ENCODE measurements at regions not wholly inside any gene's neighbourhood (a gene's known extent, or its start where the extent isn't known, plus 50 kb on each side); places are given as distances from the start of the nearest gene placed in this dataset.

DNA sequence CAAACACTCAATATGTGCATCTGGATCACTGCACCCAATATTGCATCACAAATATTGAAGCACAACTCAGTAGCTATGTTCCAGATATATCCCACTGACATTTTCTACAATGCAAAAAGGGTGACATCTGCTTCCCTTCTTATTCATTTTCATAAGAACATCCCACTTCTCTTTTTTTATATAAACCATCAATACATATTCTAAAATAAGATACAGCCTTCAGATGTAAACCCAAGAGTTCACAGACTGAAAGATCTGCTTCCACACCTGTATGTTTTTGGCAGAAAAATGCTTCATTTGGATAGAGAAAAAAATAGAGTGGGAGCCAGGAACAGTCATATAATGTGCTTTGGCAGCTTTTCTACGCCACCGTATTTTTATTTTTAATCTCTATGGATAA lies 815.6 kb upstream of the ADGRL3 start:
- no peak overlapping the region for H4K5ac ChIP-seq (ENCODE audit: insufficient read length, low read depth, low read length)
- H2BK20ac ChIP-seq (ENCODE audit: low read depth, low read length, poor library complexity, severe bottlenecking), result no peak overlapping the region
- H4K91ac ChIP-seq (ENCODE audit: insufficient read length, low read depth, low read length), result no peak overlapping the region
- no peak overlapping the region for H3K4me2 ChIP-seq (ENCODE audit: insufficient read depth, insufficient read length, low read length)
- H2BK5ac ChIP-seq (ENCODE audit: insufficient read length, low read length), result no peak overlapping the region
- no peak overlapping the region for H3K14ac ChIP-seq (ENCODE audit: insufficient read depth, low read length)
- H3K4me1 ChIP-seq (ENCODE audit: insufficient read depth, low read length), result no peaks in the 10 kb centered on the region
- no peaks in the 10 kb centered on the region for H3K79me2 ChIP-seq (ENCODE audit: insufficient read depth, low read length)
- H3K23ac ChIP-seq (ENCODE audit: insufficient read length, low read depth, low read length), result no peak overlapping the region
- H3K23me2 ChIP-seq (ENCODE audit: insufficient read length, low read depth, low read length, poor library complexity, severe bottlenecking), result no peaks in the 10 kb centered on the region
- H2BK12ac ChIP-seq (ENCODE audit: insufficient read length, low read depth, low read length), result no peak overlapping the region
- H3K27me3 ChIP-seq (ENCODE audit: insufficient read depth, low read length), result no peaks in the 10 kb centered on the region
- Mint-ChIP-seq H3K4me1 (peaks cover 0 to under 1% of the 10 kb centered on the region in 2 experiments; a peak in 2 of 4 replicates), H3K27ac (no peak overlapping the region), H3K27me3 (ENCODE audit: low read depth) (no peaks in the 10 kb centered on the region), H3K4me3 (no peak overlapping the region), H3K9me3 (peaks cover 9 to 10% of the 10 kb centered on the region in 2 experiments; a peak in 4 of 5 replicates), H3K36me3 (ENCODE audit: insufficient read depth in 1 of 3, low read depth in 3 of 3) (peaks cover under 1 to 12% (median 11%) of the 10 kb centered on the region in 3 experiments; a peak in 5 of 7 replicates)
- H3K56ac ChIP-seq (ENCODE audit: insufficient read length, low read depth, low read length), result no peak overlapping the region
- H2BK120ac ChIP-seq (ENCODE audit: low read depth, low read length, poor library complexity, severe bottlenecking), result no peak overlapping the region
- no peaks in the 10 kb centered on the region for H3K79me1 ChIP-seq (ENCODE audit: insufficient read depth, low read depth, low read length, poor library complexity, severe bottlenecking)
- no peak overlapping the region for H3K9ac ChIP-seq (ENCODE audit: extremely low read depth, insufficient read length, low read length)
- H2BK15ac ChIP-seq (ENCODE audit: low read depth, low read length), result no peak overlapping the region
- H2AK5ac ChIP-seq (ENCODE audit: insufficient read length, low read length), result no peak overlapping the region
- no peak overlapping the region for H3K18ac ChIP-seq (ENCODE audit: insufficient read length, low read depth, low read length)
- no peak overlapping the region for H3K27ac ChIP-seq (ENCODE audit: insufficient read length, low read depth, low read length)
- TF ChIP-seq, protein P1, sequence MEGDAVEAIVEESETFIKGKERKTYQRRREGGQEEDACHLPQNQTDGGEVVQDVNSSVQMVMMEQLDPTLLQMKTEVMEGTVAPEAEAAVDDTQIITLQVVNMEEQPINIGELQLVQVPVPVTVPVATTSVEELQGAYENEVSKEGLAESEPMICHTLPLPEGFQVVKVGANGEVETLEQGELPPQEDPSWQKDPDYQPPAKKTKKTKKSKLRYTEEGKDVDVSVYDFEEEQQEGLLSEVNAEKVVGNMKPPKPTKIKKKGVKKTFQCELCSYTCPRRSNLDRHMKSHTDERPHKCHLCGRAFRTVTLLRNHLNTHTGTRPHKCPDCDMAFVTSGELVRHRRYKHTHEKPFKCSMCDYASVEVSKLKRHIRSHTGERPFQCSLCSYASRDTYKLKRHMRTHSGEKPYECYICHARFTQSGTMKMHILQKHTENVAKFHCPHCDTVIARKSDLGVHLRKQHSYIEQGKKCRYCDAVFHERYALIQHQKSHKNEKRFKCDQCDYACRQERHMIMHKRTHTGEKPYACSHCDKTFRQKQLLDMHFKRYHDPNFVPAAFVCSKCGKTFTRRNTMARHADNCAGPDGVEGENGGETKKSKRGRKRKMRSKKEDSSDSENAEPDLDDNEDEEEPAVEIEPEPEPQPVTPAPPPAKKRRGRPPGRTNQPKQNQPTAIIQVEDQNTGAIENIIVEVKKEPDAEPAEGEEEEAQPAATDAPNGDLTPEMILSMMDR (conservative IDR thresholded peaks at IDR 0.05), result no peak
- H2AFZ ChIP-seq (ENCODE audit: low read length), result no peak overlapping the region
- no peaks in the 10 kb centered on the region for H4K20me1 ChIP-seq (ENCODE audit: control insufficient read depth, insufficient read depth, insufficient read length)
- no peak overlapping the region for H3T11ph ChIP-seq (ENCODE audit: low read length)
- no peak overlapping the region for H4K8ac ChIP-seq (replicated peaks; ENCODE audit: insufficient read length, low read depth, low read length)
- H3K9me3 ChIP-seq (ENCODE audit: control insufficient read depth, low read depth, low read length), result no peaks in the 10 kb centered on the region
- H3K4ac ChIP-seq (ENCODE audit: low read depth, low read length), result no peak overlapping the region
- DNase-seq, result no peak
- WGBS (ENCODE audit: extremely low coverage, insufficient read length, low lambda C conversion rate), result no CpG with 5 or more reads among the region's 2 CpGs

Data from H9 (cell line).